ENCODE measurements at regions not wholly inside any gene's neighbourhood (a gene's known extent, or its start where the extent isn't known, plus 50 kb on each side); places are given as distances from the start of the nearest gene placed in this dataset.

- H3K9me3 ChIP-seq (ENCODE audit: insufficient read depth, low read depth, low read length) = no peaks in the 10 kb centered on the region
These were observed 226.9 kb upstream of the GYPC start for GRCh38 chr2:126429103-126429502.

GRCh38 chr2:126431136-126431535 lies 224.8 kb upstream of the GYPC start:
- H3K9me2 ChIP-seq (replicated peaks; ENCODE audit: low read depth, low read length) = no peaks in the 10 kb centered on the region
- H2AFZ ChIP-seq (ENCODE audit: low read length) = no peak overlapping the region
- no peak for TF ChIP-seq CTCF (conservative IDR thresholded peaks at IDR 0.05; ENCODE audit: low read length)
- TF ChIP-seq EZH2phosphoT487 (IDR thresholded peaks at IDR 0.05; ENCODE audit: borderline replicate concordance) = no peak
- H3F3A ChIP-seq (ENCODE audit: low read depth) = no peaks in the 10 kb centered on the region
- no peaks in the 10 kb centered on the region for H3K4me1 ChIP-seq (ENCODE audit: insufficient read depth, low read length, poor library complexity, severe bottlenecking)
- H3K9me3 ChIP-seq (ENCODE audit: insufficient read depth, low read depth, low read length) = no peaks in the 10 kb centered on the region
- no peak overlapping the region for H3K4me2 ChIP-seq (ENCODE audit: low read depth, low read length, poor library complexity, severe bottlenecking)
- no peaks in the 10 kb centered on the region for H4K20me1 ChIP-seq (ENCODE audit: insufficient read depth, low read length, poor library complexity, severe bottlenecking)
- no peaks in the 10 kb centered on the region for H3K36me3 ChIP-seq (ENCODE audit: insufficient read depth, low read length)
- no peak overlapping the region for H3K9ac ChIP-seq (ENCODE audit: low read depth, low read length, poor library complexity, severe bottlenecking)
- H3K79me2 ChIP-seq (ENCODE audit: insufficient read depth, low read length) = no peaks in the 10 kb centered on the region
- H3K4me3 ChIP-seq (ENCODE audit: low read length, poor library complexity, severe bottlenecking) = no peak overlapping the region
- H3K27me3 ChIP-seq (ENCODE audit: insufficient read depth, low read length, poor library complexity, severe bottlenecking) = no peaks in the 10 kb centered on the region

More at GRCh38 chr2:126429103-126429502, 226.9 kb upstream of the GYPC start:
- no peak overlapping the region for H3K4me3 ChIP-seq (ENCODE audit: low read length, poor library complexity, severe bottlenecking)
- TF ChIP-seq EZH2phosphoT487 (IDR thresholded peaks at IDR 0.05; ENCODE audit: borderline replicate concordance) (no peak), CTCF (conservative IDR thresholded peaks at IDR 0.05; ENCODE audit: low read length) (no peak)
- no peaks in the 10 kb centered on the region for H3K36me3 ChIP-seq (ENCODE audit: insufficient read depth, low read length)
- no peaks in the 10 kb centered on the region for H4K20me1 ChIP-seq (ENCODE audit: insufficient read depth, low read length, poor library complexity, severe bottlenecking)
- H2AFZ ChIP-seq (ENCODE audit: low read length) = no peak overlapping the region
- H3K4me1 ChIP-seq (ENCODE audit: insufficient read depth, low read length, poor library complexity, severe bottlenecking) = no peaks in the 10 kb centered on the region
- H3F3A ChIP-seq (ENCODE audit: low read depth) = no peaks in the 10 kb centered on the region
- H3K4me2 ChIP-seq (ENCODE audit: low read depth, low read length, poor library complexity, severe bottlenecking) = no peak overlapping the region
- no peaks in the 10 kb centered on the region for H3K9me2 ChIP-seq (replicated peaks; ENCODE audit: low read depth, low read length)
- no peak overlapping the region for H3K9ac ChIP-seq (ENCODE audit: low read depth, low read length, poor library complexity, severe bottlenecking)
- no peaks in the 10 kb centered on the region for H3K27me3 ChIP-seq (ENCODE audit: insufficient read depth, low read length, poor library complexity, severe bottlenecking)
- H3K79me2 ChIP-seq (ENCODE audit: insufficient read depth, low read length) = no peaks in the 10 kb centered on the region

- H2AFZ ChIP-seq (ENCODE audit: low read length) = no peak overlapping the region
These were observed 219.5 kb upstream of the GYPC start for GRCh38 chr2:126436411-126436810.

More at GRCh38 chr2:126436411-126436810, 219.5 kb upstream of the GYPC start:
- no peaks in the 10 kb centered on the region for H3F3A ChIP-seq (ENCODE audit: low read depth)
- H3K79me2 ChIP-seq (ENCODE audit: insufficient read depth, low read length) = no peaks in the 10 kb centered on the region
- no peaks in the 10 kb centered on the region for H3K4me1 ChIP-seq (ENCODE audit: insufficient read depth, low read length, poor library complexity, severe bottlenecking)
- no peaks in the 10 kb centered on the region for H3K9me3 ChIP-seq (ENCODE audit: insufficient read depth, low read depth, low read length)
- no peaks in the 10 kb centered on the region for H3K36me3 ChIP-seq (ENCODE audit: insufficient read depth, low read length)
- no peaks in the 10 kb centered on the region for H4K20me1 ChIP-seq (ENCODE audit: insufficient read depth, low read length, poor library complexity, severe bottlenecking)
- no peaks in the 10 kb centered on the region for H3K9me2 ChIP-seq (replicated peaks; ENCODE audit: low read depth, low read length)
- no peaks in the 10 kb centered on the region for H3K27me3 ChIP-seq (ENCODE audit: insufficient read depth, low read length, poor library complexity, severe bottlenecking)
- no peak overlapping the region for H3K4me2 ChIP-seq (ENCODE audit: low read depth, low read length, poor library complexity, severe bottlenecking)
- H3K4me3 ChIP-seq (ENCODE audit: low read length, poor library complexity, severe bottlenecking) = no peak overlapping the region
- H3K9ac ChIP-seq (ENCODE audit: low read depth, low read length, poor library complexity, severe bottlenecking) = no peak overlapping the region
- TF ChIP-seq CTCF (conservative IDR thresholded peaks at IDR 0.05; ENCODE audit: low read length) = no peak
- TF ChIP-seq EZH2phosphoT487 (IDR thresholded peaks at IDR 0.05; ENCODE audit: borderline replicate concordance) = no peak

Measured in Loucy (cell line).